ENCODE measurements at regions not wholly inside any gene's neighbourhood (a gene's known extent, or its start where the extent isn't known, plus 50 kb on each side); places are given as distances from the start of the nearest gene placed in this dataset.

DNA sequence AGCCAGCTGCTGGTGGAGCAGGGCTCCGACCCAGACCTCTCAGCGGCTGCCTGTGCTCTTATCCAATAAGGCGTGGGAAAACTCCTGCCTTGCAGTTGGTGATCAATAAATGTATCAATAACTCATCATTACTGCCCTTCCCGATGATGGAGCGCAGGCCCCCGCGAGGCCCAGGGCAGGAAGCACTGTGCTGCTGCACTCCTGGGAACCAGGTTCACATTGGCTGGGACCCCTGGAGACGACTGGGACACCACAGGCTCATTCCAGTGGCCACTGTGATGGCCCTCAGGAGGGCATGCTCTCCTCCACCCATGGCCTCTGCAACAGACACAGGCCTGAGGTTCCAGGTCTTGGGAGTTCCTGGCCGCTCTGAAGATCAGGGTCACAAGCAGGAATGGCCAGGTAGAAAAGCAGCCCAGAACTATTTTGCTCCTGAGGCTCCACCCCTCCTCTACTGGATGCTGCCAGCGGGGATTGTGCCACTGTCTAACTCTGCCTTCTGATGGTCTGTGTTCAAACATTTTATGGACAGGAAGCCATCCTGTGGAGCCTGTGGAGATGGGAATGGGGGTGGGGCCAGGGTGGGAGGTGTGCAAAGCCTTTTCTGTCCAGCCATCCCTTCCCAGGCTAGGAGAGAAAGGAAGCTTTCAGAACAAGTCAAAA lies 287.4 kb upstream of the ZMIZ1 start:
- no peak for DNase-seq (ENCODE audit: low read depth)
- TF ChIP-seq, protein P1, sequence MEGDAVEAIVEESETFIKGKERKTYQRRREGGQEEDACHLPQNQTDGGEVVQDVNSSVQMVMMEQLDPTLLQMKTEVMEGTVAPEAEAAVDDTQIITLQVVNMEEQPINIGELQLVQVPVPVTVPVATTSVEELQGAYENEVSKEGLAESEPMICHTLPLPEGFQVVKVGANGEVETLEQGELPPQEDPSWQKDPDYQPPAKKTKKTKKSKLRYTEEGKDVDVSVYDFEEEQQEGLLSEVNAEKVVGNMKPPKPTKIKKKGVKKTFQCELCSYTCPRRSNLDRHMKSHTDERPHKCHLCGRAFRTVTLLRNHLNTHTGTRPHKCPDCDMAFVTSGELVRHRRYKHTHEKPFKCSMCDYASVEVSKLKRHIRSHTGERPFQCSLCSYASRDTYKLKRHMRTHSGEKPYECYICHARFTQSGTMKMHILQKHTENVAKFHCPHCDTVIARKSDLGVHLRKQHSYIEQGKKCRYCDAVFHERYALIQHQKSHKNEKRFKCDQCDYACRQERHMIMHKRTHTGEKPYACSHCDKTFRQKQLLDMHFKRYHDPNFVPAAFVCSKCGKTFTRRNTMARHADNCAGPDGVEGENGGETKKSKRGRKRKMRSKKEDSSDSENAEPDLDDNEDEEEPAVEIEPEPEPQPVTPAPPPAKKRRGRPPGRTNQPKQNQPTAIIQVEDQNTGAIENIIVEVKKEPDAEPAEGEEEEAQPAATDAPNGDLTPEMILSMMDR (conservative IDR thresholded peaks at IDR 0.05; ENCODE audit: low read depth, low read length) = no peak
- no peak overlapping the region for H3K4me3 ChIP-seq (ENCODE audit: low read depth, low read length)

DNA sequence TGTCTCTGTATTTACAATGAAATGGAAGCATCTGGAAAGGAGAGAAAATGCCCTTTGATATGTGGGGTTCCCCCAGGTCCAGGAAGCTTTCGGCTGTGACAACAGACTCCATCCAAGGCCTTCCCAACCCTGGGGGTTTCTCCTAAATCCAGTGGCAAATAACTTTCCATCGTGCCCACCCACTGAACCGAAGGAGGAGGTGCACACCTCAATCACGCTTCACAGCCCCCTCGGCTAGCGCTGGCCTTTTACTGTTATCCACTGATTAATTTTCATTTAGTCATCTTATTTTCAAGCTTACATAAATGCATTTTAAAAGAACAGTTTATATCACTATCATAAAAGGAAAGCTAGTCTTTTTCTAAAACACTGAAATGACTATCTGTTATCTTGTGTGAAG lies 286.8 kb upstream of the ZMIZ1 start:
- TF ChIP-seq, protein P1 (conservative IDR thresholded peaks at IDR 0.05; ENCODE audit: low read depth, low read length) = no peak
- no peak for DNase-seq (ENCODE audit: low read depth)

DNA sequence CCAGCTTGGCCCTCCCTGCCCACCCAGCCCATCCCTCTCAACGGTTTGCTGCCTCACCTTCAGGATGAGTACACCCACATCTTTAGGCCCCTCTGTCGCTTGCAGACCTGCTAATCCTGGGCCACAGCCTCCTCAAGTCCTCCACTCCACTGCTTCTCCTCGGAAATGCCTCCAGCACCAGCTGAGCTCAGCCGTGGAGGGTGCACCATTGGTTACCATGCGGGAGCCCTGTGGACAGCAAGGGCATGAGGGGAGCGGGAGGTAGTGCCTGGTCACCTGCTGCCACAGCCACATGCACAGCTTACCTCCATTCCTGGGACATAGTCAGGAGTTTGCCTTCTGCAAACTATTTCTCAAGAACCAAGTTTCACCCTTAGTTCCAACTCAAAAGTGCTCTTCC lies 286.3 kb upstream of the ZMIZ1 start:
- TF ChIP-seq, protein P1 (conservative IDR thresholded peaks at IDR 0.05; ENCODE audit: low read depth, low read length) = no peak
- no peak overlapping the region for H3K4me3 ChIP-seq (ENCODE audit: low read depth, low read length)
- DNase-seq (ENCODE audit: low read depth) = no peak

More for the DNA sequence above, 286.8 kb upstream of the ZMIZ1 start:
- no peak overlapping the region for H3K4me3 ChIP-seq (ENCODE audit: low read depth, low read length)

DNA sequence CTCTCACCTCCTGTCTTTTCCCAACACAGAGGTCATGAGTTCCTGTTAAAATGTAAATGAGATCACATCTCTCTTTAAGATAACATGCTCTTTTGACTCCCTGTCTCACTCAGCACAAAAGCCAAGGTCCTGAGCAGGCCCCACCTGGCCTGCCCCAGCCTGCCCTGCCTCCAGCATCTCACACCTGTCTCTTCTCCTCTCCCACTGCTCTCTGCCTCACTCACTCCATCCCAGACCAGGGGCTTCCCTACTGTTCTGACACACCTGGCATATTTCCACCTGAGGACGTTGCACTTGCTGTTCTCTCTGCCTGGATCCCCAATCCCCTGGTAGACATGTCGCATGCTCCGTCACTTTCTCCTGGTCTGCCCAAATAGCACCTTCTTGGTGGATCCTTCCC lies 285.0 kb upstream of the ZMIZ1 start:
- no peak overlapping the region for H3K4me3 ChIP-seq (ENCODE audit: low read depth, low read length)
- no peak for DNase-seq (ENCODE audit: low read depth)
- TF ChIP-seq, protein P1 (conservative IDR thresholded peaks at IDR 0.05; ENCODE audit: low read depth, low read length) = no peak

DNA sequence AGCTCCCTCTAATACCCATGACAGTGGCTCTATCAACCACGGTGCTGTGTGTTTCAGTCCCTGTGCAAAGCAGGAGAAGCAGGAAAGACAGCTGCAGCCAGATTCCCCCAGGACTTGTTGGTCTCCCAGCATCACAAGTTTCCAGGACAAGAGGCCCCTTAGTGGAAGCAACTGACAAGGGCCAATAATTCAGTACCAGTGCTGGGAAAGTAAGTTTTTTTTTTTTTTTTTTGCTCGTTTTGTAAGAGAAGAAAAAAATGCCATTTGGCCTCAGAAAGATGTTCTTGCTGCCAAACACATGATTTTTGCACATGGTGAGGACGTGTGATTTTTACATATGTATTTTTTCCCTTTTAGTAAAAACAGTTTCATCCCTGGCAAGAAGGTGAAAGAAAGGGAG lies 284.2 kb upstream of the ZMIZ1 start:
- H3K4me3 ChIP-seq (ENCODE audit: low read depth, low read length) = no peak overlapping the region
- DNase-seq (ENCODE audit: low read depth) = no peak
- TF ChIP-seq, protein P1 (conservative IDR thresholded peaks at IDR 0.05; ENCODE audit: low read depth, low read length) = no peak

DNA sequence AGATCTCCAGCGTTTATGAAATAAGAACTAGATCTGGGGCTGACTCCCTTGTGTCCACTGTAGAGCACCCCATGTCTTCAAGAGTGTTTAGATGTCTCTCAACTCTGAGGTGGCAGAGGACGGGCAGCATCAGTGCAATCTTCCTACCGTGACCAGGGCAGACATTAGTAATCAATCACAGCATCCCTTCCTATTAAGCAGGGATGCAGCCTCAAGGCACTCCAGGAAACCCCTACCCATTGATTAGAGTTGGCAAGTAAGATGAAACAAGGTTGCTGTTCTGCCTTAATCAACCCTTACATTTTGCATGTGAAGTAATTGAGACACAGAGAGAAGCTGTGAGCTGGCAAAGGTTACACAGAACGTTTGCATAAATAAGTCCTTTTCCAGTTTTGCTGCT lies 283.7 kb upstream of the ZMIZ1 start:
- DNase-seq (ENCODE audit: low read depth) = no peak
- TF ChIP-seq, protein P1 (conservative IDR thresholded peaks at IDR 0.05; ENCODE audit: low read depth, low read length) = no peak
- no peak overlapping the region for H3K4me3 ChIP-seq (ENCODE audit: low read depth, low read length)

DNA sequence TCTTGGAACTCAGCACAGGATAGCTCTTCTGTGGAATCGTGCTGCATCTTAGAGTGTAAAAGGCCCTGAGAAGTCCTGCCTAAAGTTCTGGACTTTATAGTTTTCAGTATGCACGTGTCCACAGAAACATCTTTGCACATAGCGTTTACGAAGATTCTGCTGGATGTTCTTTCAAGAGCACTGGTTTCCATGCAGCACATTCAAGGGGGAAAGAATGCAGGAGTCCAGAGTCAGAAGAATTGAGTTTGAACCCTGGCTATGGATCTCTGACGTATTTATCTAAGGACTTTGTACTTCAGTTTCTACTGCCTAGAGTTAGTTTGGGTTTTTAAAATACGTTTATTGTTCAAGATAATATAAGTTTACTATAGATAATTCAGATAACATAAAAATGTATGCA lies 282.8 kb upstream of the ZMIZ1 start:
- no peak overlapping the region for H3K4me3 ChIP-seq (ENCODE audit: low read depth, low read length)
- no peak for DNase-seq (ENCODE audit: low read depth)
- TF ChIP-seq, protein P1 (conservative IDR thresholded peaks at IDR 0.05; ENCODE audit: low read depth, low read length) = no peak

All from epithelial cell of proximal tubule (primary cell).